GM18907 (cell line): ENCODE measurements at regions not wholly inside any gene's neighbourhood (a gene's known extent, or its start where the extent isn't known, plus 50 kb on each side); places are given as distances from the start of the nearest gene placed in this dataset.
"Not testable (repeated sequence)": the region's sequence is repeated elsewhere in the genome, so short reads cannot be mapped to it uniquely, and the experiment has no call there.

Experiments used
- ATAC-seq: cut with Tn5 transposase; IDR thresholded peaks from one replicate; pipeline ENCODE4 v1.9.1; 2021; ENCODE audit warnings: mild to moderate bottlenecking, moderate library complexity; ENCODE audit not compliant: unreplicated experiment

DNA sequence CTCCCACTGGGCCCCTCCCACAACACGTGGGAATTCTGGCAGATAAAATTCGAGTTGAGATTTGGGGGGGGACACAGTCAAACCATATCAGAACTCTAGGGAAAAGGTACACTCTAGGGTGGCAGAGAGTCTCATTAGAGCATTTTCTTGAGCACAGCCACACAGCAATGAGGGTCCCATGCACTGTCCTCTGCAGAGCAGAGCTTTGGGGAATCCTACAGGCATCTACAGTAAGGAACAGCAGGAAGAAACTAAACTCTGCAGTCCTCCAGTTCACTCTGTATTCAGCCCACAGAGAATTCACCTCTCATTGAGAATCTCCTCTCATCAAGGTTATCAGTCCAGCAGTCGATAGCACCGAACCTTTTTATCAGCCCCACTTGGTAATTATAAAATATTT is 438.6 kb upstream of the NOX3 start:
- ATAC-seq = no peak

DNA sequence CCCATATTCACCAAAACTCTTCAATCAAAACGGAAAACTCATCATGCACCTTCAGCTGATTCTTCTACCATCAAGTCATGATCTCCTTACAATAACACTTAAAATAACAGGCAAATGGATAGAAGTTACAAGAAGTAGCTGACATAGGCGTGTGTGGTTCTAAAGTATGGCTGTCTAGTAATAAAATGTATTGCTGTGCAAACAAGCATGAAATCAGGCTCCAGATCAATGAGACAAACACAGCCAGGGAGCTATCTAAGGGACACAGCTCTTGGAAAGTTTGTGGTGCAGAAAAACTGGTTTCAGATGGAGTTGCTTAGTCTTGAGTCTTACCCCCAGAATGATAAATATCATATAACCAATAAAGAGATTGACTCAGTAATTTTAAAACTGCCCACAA is 434.8 kb upstream of the NOX3 start:
- no peak for ATAC-seq

DNA sequence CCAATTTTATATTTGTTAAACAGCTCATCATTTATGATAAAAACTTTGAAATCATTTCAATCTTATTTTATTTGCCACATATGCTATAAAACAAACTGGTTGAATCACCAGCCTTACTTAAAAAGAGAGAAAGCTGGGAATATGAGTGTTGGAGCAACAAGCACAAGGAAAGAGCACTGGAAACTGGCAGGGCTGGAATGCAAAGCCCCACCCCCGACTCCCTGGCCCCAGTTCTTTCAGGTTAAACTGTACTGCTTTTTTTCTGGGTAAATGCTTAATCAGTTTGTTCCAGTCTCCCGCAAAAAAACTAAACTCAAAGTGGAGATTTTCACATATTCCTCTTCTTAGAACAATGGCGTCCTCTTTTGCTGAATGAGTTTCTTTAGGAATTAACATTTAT is 433.8 kb upstream of the NOX3 start:
- no peak for ATAC-seq

DNA sequence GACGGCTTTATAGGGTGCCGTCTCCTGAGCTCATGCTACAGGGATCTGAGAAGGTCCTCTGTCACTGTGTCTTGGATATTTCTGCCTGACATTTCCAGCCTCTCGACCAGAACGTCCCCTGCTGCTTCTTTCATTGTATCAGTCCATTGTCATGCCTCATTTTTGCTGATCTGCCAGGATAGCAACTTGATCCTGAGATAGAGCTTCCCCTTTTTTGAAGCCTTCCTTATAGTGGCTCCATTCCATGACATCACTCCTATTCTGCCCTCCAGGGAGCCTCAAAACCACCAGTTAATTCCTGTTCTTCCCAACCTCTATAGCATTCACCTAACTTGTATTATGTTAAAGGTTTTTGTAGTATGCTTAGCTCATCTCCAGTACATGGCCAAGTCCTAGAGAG is 431.8 kb upstream of the NOX3 start:
- no peak for ATAC-seq

DNA sequence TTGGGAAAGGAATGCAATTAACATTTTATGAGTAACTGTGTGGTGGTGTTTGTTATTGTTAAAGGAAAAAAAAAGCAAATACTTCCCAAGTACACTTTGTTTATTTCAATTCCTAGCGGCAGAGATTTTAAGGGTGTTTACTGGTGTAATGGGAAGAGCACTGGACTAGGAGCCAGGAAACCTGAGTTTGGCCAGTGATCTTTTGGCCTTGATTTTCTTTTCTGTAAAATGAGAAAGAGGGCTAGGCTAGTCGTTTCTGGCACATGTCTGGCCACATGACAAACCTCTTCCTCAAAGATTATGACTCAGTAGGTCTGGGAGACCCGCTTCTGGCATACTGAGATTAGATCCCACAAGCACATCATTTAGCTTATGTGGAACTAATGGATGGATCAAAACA is 428.1 kb upstream of the NOX3 start:
- ATAC-seq = no peak

DNA sequence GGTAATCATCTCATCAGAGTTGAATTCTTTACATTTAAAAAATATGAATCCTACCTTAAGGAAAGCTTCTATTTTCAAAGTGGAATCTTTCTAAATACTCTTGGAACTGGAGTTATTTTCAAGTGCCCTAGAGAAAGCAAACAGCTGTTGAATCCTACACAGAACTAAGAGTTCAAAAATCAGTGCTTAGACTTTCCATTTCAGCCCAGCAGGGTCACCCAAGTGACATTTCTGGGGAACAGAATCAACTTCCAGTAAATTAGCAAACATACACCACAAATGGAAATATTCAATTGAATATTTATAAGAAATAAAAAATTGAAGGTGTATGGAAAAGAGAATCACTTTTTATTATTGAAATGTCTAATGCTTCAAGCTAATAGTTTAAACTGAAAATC is 427.7 kb upstream of the NOX3 start:
- no peak for ATAC-seq

DNA sequence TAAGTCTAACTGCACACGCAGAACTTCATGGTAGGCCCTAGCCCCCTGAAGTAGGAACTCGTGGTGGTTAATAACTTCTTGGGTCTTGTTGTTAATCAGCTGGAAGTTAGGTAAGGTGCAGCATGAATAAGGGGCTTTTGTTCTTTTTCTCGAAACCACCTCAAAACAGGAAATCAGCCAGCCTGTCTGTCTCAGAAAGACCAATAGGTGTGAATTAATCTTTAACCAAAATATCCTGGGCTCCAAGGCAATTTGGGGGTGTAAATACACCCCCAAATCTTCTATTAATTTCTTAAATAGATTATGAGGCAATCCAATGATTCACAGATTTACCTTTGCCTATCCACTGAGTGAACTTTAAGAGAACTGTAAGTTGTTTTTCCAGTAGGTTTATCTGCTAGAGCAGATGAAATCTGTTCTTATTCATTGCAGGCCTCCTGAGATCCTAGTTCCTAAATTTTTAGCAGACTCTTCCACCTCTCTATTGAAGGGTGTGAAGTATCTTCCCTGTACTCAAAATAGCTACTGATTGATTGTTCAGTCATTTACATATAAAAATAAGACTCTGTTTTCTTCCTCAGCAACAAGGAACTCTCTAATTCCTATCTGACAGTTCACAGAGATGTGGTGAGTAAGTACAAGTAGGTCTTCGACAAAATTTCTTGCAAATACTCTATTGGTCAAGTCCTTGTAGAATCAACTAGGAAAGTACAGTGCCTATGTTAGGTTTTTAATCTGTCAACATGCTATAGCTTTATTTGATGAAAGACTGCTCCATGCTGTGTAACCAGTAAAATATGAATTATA is 427.1 kb upstream of the NOX3 start:
- ATAC-seq = peak; percentile 93

DNA sequence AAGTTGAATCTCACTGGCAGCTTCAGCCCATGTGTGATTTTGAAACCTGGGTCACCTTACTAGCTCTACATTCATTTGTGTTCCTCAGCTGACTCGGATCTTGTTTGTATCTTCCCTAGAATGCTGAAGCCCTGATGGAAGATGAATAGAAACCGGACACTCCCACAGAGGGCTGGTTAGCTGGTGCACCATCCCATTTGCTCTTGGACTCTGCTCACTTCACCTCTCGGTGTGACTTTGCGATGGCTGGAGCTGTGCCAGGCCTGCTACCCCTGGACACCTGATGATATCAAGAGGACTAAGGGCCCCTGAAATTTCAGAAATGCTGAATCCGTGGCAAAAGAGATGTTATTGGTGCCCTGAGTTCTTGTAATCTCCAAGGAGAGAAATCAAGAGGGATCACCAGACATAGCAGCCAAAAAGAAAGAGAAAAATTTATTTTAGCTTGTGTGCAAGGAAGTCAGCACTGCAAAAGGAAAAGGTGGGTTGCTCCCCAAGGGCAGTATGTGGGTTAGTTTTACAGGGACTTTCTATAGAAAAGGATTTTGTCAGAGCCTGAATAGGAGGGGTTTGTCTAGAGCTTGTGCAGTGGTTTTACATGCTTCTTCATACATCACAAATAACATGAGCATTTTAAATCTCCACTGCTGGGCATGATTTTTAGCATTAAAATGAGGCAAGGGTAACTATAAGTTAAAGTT is 426.3 kb upstream of the NOX3 start:
- ATAC-seq = peak; percentile 60

DNA sequence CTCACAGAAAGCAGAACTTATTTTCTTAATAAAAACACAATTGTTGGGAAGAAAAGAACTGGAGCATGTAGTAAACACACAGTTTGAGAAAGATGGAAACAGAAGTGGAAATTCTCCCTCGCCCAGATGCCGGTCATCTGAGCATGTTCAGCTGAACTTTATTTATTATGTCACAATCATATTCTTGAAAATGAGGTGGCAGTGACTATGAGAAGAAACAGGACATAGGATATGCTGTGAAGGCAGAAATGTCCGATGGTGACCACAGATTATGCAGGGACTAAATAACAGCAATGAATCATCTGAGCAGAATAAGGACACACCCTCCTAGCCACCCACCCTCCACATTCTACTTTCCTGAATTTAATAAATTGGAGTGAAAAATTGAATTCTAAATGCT is 425.3 kb upstream of the NOX3 start:
- ATAC-seq = no peak

DNA sequence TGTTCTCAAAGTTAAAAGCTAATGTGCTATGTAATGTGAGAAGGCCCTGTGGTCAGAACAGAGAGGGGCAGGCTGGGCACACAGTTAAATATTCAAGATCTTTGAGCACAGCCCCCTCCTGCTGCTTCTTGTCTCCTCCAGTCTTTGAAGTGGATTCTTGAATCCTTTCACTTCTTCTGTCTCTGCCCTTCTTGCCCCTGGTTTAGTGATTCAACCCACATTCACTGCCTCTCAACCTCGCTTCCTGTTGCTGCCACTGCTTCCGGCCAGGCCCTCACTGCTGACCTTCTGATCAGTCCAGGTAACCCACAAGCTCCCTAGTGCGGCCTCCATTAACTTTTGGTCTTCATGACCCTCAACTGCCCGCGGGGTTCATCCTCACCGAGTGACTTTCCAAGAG is 417.3 kb upstream of the NOX3 start:
- ATAC-seq = peak; percentile 85

DNA sequence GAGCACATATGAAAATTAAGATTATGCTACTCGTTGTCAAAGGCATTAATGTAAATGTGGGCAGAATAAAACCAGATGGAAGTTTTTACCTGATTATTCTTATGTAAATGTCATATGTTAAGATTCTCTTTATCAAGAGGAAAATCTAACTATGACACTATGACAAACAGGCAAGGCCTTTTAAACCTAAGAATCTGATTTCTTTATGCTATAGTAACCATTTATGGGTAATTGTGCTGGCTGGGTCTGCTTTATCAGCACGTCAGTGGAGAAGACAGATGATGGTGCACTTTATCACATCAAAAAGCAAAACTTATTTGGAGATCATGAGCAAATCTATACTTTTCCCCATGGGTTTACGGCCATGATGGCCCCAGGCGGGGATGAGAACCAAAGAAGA is 412.0 kb upstream of the NOX3 start:
- ATAC-seq = no peak

DNA sequence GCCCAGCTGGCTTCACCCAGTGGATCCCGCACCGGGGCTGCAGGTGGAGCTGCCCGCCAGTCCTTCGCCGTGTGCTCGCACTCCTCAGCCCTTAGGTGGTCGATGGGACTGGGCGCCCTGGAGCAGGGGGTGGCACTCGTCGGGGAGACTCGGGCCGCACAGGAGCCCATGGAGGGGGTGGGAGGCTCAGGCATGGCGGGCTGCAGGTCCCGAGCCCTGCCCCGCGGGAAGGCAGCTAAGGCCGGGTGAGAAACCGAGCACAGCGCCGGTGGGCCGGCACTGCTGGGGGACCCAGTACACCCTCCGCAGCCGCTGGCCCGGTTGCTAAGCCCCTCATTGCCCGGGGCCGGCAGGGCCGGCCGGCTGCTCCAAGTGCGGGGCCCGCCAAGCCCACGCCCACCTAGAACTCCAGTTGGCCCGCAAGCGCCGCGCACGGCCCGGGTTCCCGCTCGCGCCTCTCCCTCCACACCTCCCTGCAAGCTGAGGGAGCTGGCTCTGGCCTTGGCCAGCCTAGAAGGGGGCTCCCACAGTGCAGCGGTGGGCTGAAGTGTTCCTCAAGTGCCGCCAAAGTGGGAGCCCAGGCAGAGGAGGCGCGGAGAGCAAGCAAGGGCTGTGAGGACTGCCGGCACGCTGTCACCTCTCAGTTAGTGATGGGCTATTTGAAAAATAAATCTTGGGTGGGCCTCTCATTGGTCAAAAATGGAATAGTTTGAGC is 411.2 kb upstream of the NOX3 start:
- ATAC-seq = not testable (repeated sequence)

DNA sequence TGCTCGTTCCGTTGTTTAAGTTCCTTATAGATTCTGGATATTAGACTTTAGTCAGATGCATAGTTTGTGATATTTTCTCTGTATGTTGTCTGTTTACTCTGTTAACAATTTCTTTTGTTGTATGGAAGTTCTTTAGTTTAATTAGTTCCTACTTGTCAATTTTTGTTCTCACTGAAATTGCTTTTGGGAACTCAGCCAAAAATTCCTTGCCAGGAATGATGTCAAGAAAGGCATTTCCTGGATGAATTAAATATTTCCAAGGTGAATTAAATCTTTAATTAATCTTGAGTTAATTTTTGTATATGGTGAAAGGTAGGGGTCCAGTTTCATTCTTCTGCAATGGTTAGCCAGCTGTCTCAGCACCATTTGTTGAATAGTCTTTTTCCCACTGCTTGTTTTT is 406.2 kb upstream of the NOX3 start:
- no peak for ATAC-seq

DNA sequence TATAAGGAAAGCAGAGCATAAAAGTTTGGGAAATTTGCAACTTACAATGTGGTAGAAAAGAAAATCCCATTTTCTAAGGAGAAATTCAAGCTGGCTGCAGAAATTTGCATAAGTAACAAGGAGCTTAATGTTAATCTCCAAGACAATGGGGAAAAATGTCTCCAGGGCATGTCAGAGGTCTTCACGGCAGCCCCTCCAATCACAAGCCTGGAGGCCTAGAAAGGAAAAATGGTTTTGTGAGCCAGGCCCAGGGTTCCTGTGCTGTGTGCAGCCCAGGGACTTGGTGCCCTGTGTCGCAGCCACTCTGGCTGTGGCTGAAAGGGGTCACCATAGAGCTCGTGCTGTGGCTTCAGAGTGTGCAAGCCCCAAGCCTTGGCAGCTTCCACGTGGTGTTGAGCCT is 403.3 kb upstream of the NOX3 start:
- not testable (repeated sequence) for ATAC-seq

DNA sequence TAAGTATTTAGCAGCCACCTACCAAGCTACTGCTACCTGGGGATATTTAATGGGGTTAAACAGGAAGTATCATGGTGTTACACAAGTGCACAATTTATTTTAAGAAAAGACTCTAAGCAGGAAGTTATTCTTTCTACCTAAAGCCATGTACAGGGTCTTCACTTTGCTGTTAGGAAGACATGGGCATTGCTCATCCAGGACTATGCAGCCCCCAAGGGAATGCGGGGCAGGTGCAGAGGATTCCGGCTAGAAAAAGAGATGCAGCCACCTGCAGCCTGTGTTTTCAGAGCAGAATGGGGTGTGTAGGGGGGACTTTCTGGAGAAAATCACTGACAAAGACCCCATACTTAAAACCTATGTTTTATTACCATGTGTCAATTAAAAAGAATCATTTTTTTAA is 399.1 kb upstream of the NOX3 start:
- no peak for ATAC-seq

DNA sequence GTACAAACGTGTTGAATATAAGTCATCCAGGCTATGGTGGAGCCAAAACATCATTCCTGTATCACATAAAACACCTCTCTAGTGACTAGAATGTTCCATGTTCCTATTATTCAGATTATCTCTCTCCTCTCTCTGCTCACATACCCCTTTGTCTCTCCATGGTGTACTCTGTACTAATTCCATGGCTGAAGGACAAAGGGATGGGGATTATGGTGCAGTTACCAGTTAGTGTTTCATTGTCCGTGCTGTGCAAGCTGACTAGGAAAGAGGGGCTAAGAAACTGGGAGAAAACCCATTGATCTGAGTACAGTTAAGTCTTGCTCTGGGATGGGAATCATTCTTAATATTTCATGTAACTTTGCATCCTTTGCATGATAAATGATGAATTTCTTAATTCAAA is 397.4 kb upstream of the NOX3 start:
- no peak for ATAC-seq

DNA sequence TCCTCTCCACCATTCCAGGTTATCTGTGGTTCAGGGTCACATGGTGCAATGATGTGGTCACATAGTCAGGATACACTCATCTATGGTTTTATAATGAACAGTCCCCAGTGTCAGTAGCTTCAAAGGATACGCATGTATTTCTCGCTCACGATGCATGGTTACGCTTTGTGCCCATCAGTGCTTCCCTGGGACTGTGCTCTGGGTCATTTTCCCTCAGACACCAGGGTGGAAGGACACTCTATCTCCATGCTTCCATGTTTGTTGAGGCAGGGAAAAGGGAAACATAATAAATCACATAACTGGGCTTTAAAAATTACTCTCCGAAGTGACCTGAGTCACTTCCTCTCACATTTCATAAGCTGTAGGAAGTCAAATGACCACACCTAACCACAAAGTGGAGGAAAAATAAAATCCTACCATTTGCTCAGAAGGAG is 394.8 kb upstream of the NOX3 start:
- ATAC-seq = no peak

DNA sequence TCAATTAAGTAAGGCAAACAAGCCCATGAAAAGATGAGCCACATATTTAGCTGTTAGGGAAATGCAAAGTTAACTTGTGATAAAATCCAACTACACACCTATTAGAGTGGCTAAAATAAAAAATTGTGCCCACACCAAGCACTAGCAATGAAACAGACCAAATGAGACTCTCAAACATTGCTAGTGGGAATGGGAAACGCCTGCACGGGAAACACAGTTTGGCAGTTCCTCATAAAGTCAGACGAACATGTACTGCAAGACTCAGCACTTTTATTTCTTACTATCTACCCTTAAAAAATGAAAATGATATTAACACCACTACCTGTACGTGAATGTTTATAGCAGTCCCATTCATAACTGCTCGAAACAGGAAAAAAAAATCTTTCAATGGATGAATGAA is 392.1 kb upstream of the NOX3 start:
- ATAC-seq = no peak

DNA sequence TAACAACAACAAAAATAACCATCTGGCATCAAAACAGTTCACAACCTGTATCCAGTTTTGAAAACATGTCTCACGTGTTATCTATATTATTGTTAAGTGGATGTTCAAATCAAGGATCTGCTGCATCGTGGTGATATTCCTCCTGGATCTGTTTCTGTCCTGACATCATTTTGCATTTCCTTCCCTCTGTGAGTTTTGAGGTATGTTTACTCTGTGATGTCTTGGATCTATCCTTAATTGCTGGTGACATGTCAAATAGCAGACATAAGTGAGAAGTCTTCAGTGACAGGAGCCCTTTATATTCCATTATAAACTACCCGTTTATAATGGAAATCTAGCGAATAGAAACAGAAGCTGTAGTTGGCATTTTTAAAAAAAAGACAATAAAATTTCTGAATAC is 381.8 kb upstream of the NOX3 start:
- no peak for ATAC-seq

DNA sequence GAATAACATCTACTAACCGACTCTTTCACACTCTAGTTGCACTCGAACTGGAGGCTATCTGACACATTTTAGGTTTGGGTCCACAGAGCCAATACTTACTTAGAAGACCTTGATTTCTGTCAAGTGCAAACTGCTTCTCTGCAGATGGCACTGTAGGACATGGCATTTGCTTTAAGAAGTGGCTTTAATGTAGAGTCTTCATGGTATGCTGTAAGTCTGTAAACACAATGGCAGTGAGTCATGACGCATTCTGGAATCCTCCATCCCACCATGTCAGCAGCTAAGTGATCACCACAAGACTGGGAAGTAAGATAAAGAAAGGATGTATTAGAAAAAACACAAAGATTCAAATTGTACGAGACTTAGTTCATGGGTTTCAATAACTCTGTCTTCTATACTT is 377.0 kb upstream of the NOX3 start:
- no peak for ATAC-seq

DNA sequence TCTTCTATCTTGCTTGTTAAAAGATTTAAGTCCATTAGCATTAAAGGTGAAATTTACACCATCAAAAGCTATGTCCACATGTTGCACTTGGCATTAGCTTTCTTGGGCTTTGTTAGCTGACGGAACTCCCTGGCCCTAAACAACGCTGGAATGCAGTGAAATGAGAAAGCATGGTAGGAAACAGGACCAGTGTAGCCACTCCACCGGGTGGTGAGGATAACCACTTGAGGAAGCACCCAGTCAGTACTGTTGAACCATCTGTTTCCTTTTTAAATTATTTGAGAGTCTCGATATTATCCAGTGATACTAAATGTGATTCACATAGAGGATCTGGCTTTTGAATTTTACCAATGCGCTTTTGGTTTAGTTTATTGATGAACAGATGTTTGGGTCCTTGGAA is 374.9 kb upstream of the NOX3 start:
- no peak for ATAC-seq

DNA sequence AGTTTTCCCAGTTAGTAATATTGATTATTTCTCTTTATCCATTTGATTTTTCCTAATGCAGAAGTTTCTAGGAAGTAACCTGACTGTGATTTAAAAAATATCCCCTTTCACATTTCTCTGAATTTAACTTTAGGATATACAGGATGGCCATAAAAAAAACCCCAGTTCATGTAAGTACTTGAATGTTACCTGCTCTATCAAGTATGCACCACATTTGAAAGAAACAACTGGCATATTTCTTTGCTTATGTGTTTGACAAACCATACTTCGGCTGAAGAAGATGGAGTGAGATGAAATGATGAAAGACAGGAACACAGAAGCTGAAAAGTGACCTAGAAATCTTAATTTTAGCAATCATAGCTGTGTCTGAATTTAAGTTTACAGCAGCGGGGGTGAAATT is 374.0 kb upstream of the NOX3 start:
- ATAC-seq = no peak
